ENCODE measurements at regions not wholly inside any gene's neighbourhood (a gene's known extent, or its start where the extent isn't known, plus 50 kb on each side); places are given as distances from the start of the nearest gene placed in this dataset.

- TF ChIP-seq CHD7 (IDR thresholded peaks at IDR 0.05; ENCODE audit: insufficient replicate concordance, low read length), result no peak
- TF ChIP-seq SIN3A (conservative IDR thresholded peaks at IDR 0.05 in 1 of 2, IDR thresholded peaks at IDR 0.05 in 1 of 2; ENCODE audit: low read depth in 1 of 2, low read length in 2 of 2), result no peak
- TF ChIP-seq, protein P1, sequence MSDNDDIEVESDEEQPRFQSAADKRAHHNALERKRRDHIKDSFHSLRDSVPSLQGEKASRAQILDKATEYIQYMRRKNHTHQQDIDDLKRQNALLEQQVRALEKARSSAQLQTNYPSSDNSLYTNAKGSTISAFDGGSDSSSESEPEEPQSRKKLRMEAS (IDR thresholded peaks at IDR 0.05), result no peak
- TF ChIP-seq CREB1 (IDR thresholded peaks at IDR 0.05), result no peak
- TF ChIP-seq KDM5A (IDR thresholded peaks at IDR 0.05; ENCODE audit: low read length), result no peak
- TF ChIP-seq E2F6 (IDR thresholded peaks at IDR 0.05), result no peak
- TF ChIP-seq ATF2 (IDR thresholded peaks at IDR 0.05; ENCODE audit: low read length), result no peak
- TF ChIP-seq NANOG (IDR thresholded peaks at IDR 0.05; ENCODE audit: insufficient read depth, low read depth, low read length, poor library complexity, severe bottlenecking), result no peak
Observed at GRCh38 chr19:31554360-31554759, 205.1 kb upstream of the TSHZ3 start (continued).
